Choroid plexus epithelial cell (primary cell): ENCODE measurements at regions not wholly inside any gene's neighbourhood (a gene's known extent, or its start where the extent isn't known, plus 50 kb on each side); places are given as distances from the start of the nearest gene placed in this dataset.

Source experiments
- DNase-seq: peaks from one replicate; pipeline ENCODE4 v3.0.0-alpha.2; 2010; ENCODE audit warnings: low read depth
- H3K4me3 ChIP-seq: 2 replicates; pipeline ENCODE4 v1.5.1; 2011; ENCODE audit warnings: low read depth, mild to moderate bottlenecking, control low read depth, low read length, moderate library complexity
- TF ChIP-seq, protein P1 (sequence below): conservative IDR thresholded peaks from 2 replicates; pipeline ENCODE4 v1.5.1; 2011; ENCODE audit warnings: low read depth, mild to moderate bottlenecking, control low read depth, inconsistent platforms, low read length, moderate library complexity

DNA sequence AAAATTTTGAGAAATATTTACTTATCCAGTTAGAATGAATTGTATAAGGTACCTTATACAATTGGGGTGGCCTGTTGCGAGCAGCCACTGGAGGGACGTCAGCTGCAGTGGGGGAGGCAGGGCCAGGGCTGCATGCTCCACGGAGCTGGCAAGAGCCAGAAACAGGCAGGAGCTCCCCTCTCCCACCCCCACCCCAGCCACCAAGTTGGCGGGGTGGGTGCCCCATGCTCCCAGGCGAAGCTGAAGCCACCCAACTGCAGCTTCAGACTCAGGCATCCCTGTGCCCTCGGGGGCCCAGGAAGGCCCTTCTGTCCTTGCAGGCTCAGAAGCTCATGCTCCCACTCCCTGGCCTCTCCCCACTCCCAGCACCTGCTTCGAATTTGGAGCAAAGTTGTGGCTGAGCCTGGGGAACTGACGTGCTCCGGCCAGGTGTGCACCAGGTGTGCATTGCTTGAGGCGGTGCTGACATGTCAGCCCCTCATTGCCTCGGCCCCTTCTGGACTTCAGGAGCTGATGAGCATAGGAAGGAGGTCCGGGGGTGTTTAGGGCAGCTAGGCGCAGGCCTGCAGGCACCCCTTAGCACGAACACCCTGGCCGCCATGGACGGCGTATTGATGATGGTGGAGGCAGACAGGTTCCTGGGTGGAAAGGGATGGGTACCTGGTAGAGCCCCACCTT is 743.8 kb upstream of the GBE1 start:
- no peak for DNase-seq
- TF ChIP-seq, protein P1, sequence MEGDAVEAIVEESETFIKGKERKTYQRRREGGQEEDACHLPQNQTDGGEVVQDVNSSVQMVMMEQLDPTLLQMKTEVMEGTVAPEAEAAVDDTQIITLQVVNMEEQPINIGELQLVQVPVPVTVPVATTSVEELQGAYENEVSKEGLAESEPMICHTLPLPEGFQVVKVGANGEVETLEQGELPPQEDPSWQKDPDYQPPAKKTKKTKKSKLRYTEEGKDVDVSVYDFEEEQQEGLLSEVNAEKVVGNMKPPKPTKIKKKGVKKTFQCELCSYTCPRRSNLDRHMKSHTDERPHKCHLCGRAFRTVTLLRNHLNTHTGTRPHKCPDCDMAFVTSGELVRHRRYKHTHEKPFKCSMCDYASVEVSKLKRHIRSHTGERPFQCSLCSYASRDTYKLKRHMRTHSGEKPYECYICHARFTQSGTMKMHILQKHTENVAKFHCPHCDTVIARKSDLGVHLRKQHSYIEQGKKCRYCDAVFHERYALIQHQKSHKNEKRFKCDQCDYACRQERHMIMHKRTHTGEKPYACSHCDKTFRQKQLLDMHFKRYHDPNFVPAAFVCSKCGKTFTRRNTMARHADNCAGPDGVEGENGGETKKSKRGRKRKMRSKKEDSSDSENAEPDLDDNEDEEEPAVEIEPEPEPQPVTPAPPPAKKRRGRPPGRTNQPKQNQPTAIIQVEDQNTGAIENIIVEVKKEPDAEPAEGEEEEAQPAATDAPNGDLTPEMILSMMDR = no peak
- no peak overlapping the region for H3K4me3 ChIP-seq

DNA sequence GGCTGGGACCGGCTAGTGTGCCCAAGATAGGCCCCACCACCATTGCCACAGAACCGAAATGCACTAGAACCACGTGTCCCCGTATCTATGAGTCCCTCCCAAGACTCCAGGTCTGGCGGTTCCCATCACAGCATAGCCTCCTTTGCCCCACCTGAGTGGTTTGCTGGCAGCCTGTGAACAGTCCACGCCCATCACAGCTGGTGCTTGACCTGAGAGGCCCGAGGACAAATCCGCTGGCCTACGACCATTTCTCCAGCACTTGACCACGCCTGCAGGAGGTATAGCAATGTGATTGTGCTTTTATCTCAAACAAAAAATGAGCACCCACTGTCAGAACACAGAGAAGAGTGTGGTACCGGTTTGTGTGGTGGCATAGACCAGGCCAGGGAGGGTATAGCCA is 736.7 kb upstream of the GBE1 start:
- no peak for DNase-seq
- H3K4me3 ChIP-seq = no peak overlapping the region
- TF ChIP-seq, protein P1 = no peak

DNA sequence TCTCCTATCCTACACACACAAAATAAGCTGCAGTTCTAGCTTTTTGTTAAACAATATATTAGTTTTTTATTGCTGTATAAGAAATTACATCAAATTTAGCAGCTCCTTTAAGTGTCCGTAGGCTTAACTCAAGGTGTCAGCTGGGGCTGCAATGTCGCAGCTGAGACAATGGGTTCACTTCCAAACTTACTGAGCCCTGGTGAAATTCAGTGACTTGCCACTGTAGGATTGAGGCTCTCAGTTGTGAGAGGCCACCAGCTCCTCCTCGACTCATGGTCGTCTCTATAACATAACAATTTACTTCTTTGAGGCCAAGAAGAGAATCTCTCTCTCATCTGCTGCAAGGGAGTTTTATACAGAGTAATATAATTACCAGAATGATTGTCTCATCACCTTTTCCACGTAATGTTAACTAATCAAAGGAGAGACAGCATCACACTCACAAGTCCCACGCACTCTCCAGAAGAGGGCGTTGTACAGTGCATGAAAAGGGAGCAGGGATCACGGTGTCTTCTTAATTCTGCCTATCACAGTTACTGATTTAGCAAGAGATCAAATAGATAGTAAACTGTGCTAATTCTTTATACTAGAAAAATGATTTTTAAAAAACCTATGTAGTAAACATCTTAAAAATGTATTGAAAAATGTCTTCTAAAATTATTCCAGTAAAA is 735.6 kb upstream of the GBE1 start:
- TF ChIP-seq, protein P1 = peak; percentile 63
- no peak overlapping the region for H3K4me3 ChIP-seq
- DNase-seq = peak; percentile 46

DNA sequence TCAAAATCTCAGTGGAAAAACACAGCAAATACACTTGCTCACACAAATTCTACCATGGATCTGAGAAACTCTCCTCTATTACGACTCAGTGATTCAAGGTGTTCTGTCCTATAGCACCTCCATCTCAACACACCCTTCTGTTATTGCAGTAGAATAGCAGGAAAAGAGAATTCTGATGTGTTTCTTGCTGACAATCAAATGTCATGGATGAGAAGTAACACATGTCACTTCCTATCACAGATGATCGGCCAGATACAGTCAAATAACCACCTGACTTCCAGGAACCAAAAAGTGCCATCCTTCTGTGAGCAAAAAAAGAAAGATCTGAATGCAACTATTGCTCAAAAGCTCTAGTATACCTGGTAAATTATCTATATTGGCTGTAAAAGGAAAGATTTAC is 734.2 kb upstream of the GBE1 start:
- TF ChIP-seq, protein P1 = no peak
- no peak overlapping the region for H3K4me3 ChIP-seq
- DNase-seq = no peak

DNA sequence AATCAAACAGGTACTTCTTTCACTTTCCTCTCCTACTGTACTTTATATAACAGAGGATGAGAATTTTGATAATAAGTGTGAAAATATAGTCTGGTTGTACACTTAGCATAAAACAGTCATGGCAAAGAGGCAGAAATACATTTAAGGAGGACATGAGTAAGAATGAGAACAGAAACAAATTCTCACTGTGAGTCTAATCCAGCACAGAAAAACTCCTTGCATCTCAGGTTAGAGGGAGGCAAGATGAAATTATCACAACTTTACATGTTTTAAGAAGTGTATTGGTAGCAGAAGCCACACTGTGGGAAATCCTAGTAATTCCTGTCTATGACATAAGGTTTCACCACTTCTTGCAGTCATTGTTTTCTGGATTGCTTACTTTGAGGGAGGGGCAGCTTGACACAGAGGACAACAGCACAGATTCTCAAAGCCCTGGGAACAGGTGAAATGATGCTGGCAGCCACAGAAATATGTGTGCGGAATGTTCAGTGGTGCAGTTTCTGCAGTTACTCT is 733.6 kb upstream of the GBE1 start:
- TF ChIP-seq, protein P1 = no peak
- no peak overlapping the region for H3K4me3 ChIP-seq
- no peak for DNase-seq

DNA sequence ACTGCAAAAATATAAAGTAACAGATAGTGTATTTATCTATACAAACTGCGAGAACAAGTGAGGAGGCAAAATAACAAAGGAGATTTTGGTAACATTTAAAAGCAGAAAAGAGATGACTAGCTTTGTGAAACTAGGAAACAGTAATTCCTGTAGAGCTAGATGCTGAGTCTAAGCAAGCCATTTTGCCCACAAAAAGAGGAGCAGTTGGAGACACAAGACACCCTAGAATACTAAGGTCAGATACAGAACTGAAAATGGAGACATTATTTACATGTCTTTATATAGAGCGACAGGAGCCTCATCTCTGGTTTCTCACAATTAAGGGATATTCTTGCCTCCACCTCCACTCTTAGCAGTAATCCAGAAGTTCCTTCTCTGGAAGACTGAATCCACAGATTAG is 732.4 kb upstream of the GBE1 start:
- no peak for DNase-seq
- no peak overlapping the region for H3K4me3 ChIP-seq
- TF ChIP-seq, protein P1 = no peak

DNA sequence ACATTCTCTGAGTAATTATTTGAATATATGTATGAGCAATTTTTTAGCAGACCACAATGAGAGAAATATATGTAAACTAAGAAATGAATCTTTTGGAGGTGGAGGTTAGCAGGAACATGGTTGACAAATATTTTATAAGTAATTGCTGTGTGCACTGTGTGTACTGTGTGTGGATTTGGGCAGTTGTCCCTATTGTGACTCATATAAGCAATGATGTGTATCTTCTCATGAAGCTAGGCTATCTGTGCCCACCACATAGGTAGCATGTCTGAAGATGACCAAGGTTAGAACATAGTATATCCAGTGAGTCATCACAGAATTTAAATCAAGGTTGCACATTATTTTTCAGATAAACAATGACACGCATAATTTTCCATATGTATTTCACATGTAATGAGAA is 713.9 kb upstream of the GBE1 start:
- TF ChIP-seq, protein P1 = no peak
- no peak overlapping the region for H3K4me3 ChIP-seq
- DNase-seq = peak; percentile 1
